Kidney tubule cell (primary cell): ENCODE measurements at regions not wholly inside any gene's neighbourhood (a gene's known extent, or its start where the extent isn't known, plus 50 kb on each side); places are given as distances from the start of the nearest gene placed in this dataset.
A peak's percentile ranks its signal among the peaks of the same experiment; 100 is the strongest.

Experiments used
- DNase-seq: peaks from one replicate; pipeline ENCODE4 v3.0.0-alpha.2; 2018; ENCODE audit warnings: low spot score

DNA sequence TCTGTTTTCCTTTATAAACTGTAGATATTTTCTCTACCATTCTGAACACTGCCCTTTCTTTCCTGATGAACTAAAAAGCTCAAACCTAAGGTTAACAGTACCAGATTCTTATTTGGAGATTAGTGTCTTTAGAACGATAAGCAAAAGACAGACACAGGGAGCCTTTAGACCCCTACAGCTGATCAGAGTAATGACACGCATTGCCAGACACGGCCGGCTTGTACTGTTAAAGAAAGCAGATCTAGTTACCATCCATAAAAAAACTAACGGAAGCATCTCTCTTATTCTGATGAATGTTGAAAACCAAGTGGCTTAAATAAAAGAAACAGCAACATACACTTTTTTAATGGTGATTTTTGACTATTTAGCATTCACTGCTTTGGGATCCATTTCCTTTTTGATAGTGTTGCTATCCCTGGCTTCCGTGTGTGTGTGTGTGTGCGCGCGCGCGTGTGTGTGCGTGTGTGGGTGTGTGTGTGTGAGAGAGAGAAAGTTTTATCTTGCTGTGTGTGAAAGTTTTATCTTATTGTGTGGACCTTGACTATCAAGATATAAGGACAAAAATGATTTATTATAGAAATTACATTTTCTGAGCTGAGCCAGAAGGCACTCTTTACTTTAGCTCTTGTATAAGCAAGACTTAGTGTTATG lies 95.6 kb upstream of the SLC35B3 start:
- peak; percentile 37 for DNase-seq

DNA sequence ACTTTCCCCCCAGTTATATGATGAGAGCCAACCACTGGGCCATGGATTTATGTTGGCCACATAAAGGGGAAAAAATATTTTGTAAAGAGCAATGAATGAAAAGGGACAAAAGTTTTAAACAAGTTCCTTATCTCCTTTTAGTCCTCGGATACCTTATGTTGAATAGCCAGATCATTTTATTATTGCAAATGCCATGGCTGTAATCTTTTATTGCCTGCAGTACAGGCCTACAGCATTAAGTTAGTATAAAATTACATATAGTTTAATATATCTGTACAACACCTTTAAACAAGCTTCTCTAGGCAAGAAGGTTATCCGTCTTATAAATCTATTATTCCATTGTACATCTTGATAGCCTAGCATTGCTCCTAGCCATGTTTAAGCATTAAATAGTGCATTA lies 93.9 kb upstream of the SLC35B3 start:
- no peak for DNase-seq

DNA sequence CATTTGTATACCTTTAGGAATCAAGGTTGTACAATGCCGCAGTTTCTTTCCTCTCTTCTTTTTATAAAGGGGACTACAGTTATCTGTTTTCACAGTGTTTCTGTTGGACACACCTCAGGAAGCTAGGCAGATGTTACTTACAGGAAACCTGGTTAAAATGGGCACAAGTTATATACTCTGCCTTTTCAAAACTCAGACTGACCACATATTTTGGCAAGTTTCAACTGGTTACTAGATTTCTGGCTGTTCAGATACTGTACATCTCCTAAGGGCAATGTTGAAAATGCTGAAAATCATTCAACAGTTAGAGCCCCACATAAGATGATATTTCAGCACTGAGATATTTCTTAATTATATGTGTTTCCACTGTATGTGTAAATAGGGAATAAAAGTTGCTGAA lies 92.5 kb upstream of the SLC35B3 start:
- DNase-seq = no peak

DNA sequence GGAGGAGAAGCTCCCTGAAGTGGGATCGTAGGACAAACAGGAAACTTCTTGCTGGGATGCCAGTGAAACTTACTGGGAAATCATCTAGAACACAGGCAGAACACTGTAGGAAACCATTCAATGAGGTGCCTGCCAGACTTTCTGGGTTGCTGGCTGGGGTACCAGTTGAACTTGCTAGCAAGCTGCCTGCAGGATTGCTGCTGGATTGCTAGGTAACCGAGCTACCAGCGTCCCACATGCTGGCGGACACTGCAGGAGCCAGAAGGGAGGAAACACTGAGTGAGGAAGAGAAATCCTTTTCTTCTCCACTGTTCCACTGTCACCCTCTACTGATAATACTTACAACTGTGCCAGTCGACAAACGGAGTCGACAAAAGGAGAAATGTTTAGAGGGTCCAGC lies 91.3 kb upstream of the SLC35B3 start:
- DNase-seq = no peak

DNA sequence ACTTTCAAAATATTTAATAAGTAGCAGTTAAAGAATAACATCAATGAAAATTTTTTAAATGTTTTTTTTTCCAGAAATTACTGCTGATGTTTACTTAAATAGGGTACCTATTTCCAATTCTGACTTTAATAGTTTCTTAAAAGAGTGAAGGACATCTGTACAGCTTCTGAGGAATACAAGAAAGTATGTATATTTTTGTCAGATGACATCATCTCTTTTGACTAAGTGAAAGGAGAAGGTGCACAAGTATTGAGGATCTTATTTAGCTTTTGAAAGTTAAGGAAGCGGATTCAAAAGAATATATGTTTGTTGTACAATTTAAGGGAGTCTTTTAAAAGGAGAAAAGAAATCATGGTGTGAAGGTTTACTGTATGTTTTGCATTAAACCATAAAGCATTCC lies 90.0 kb upstream of the SLC35B3 start:
- DNase-seq = no peak

DNA sequence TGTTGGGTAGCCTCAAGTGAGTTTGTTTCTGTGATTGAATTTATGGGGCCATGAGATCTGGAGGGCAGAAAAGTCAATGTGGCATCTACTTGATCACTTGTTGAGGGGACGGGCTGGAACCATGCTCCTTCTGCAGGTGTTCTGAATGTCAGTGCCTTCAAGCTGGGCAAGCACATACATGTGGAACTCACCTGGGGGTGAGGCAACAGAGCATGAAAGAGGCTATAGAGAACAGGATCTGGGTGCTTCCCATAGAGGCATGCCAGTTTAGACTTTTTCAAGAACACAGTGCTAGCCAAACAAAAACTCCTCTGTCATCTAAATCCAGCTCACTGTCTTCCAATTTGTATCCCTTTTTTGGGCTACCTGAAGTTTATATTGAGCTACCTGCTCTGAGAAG lies 77.8 kb upstream of the SLC35B3 start:
- DNase-seq = no peak

DNA sequence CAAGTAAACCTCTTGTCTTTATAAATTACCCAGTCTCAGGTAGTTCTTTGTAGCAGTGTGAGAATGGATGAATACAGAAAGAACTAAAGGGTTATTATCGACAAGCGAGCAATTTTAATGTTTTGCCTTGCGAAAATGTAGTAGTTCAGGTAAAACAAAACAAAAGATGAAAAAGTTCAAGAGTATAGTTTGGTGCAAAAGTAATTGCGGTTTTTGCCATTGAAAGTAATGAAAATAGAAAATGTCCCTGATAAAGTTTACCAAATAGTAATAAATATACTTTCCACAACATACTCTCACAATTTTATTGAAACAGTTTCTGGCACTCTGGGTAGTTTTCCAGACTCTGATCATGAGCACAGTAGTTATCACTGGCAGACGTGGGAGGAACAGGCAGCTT lies 71.9 kb upstream of the SLC35B3 start:
- DNase-seq = no peak

DNA sequence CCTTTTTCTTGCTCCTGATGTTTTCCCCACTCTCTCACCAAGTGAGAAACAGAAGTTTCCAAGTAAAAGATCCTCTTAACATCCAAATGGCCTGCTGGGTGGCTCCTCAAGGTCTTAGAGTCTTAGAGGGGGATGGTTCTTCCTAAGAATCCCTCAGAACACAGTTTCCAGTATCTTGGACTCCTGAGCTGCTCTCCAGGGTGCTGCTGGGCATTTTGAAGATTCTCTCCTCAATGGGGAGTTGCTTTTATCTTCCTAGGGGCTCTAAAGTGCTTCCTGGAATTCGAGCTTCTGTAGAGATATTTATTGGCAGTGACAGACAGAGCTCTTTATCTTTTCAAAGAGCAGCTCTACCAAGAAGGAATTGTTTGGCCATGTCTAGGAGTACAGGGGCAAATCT lies 70.8 kb upstream of the SLC35B3 start:
- no peak for DNase-seq

DNA sequence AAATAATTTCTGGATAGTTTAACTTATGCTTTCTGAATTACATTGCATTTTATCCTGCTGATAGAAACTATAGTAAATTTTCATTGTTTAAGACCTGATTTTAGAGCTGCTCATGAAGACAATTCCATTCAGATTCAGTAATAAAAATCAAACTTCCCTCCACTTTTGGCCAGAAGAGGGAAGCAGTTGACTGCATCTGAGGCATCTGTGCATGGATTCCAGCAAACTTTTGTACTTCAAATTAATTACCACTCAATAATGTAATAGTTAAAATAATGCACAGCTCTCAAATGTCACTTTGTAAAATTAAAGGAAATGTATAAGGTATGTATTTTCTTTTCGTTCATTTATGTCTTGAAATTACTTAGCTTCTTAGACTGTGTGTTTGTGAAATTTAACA lies 64.2 kb upstream of the SLC35B3 start:
- DNase-seq = peak; percentile 11

DNA sequence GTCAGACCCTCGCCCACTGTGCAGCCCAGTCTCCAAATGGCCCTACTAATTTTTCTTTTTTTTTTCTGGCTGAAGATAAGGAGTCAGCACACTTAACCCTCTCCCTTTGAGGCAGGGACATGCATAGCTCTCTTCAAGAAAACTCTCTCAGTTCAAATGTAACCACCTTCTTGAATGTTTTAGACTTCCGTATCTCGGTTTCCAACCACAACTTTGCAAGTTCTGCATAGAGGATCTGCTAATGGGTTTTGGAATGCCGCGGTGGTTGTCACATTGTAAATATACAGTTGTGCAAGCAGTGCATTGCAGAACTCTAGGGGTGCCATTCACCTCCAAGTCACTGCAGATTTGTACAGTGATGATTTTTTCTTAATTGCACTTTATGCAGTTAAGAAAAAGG lies 59.4 kb upstream of the SLC35B3 start:
- no peak for DNase-seq

DNA sequence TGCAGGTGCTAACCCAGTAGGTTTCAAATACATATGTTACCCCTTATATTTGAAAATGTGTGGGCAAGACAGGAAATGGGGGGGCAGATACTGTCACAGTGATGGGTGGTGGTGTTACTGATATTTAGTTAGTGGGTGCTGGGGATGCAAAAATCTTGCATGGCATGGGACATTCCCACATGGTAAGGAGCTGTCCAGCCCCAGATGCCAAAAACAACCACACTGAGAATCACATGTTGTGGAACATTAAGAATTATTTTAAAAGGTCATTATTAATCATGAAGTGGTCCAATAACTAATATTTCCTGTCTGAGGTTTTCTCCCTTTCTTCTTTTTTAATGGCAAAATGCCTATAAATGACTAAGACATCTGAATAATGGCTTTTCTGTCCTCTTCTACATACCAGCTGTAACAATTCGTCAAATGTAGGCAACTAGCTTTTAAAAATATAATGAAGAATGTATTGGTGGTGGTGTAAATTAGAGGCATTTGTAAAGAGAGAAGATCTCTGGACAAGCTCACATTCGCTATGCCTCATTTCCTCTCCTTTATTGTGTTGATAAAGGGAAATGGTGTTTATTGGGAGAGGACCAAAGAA lies 57.3 kb upstream of the SLC35B3 start:
- no peak for DNase-seq
